SK-N-SH treated with all-trans-retinoic acid at 6 μM for 48 hours (cell line): ENCODE measurements at regions not wholly inside any gene's neighbourhood (a gene's known extent, or its start where the extent isn't known, plus 50 kb on each side); places are given as distances from the start of the nearest gene placed in this dataset.

Source experiments
- ATAC-seq: fragments of 200-7000 bp; cut with Tn5 transposase; 3 replicates; pipeline ENCODE4 v1.9.1; 2020; ENCODE audit warnings: mild to moderate bottlenecking, moderate library complexity
- ARNTL ChIP-seq: fragments of 450-650 bp; formaldehyde crosslinking; IDR thresholded peaks from 2 replicates; pipeline ENCODE4 v1.5.0; 2020; ENCODE audit warnings: low read depth, mild to moderate bottlenecking, moderate library complexity, borderline replicate concordance
- BACH2 ChIP-seq: fragments of 250-450 bp; sonication (Bioruptor Pico); IDR thresholded peaks from 2 replicates; pipeline ENCODE4 v1.9.0; 2021; ENCODE audit warnings: mild to moderate bottlenecking, borderline replicate concordance
- CREB5 ChIP-seq: fragments of 250-450 bp; sonication (Bioruptor Pico); IDR thresholded peaks from 2 replicates; pipeline ENCODE4 v1.5.1; 2020; ENCODE audit warnings: low read depth, mild to moderate bottlenecking, moderate library complexity
- CSDC2 ChIP-seq: fragments of 250-450 bp; sonication (Bioruptor Pico); IDR thresholded peaks from 2 replicates; pipeline ENCODE4 v1.5.0; 2020; ENCODE audit warnings: mild to moderate bottlenecking, moderate library complexity
- CSRNP3 ChIP-seq: fragments of 250-450 bp; sonication (Bioruptor Pico); IDR thresholded peaks from 2 replicates; pipeline ENCODE4 v1.5.1; 2021; ENCODE audit warnings: mild to moderate bottlenecking, moderate library complexity
- GLIS3 ChIP-seq: fragments of 250-450 bp; sonication (Bioruptor Pico); IDR thresholded peaks from 2 replicates; pipeline ENCODE4 v1.5.0; 2020; ENCODE audit warnings: mild to moderate bottlenecking, moderate library complexity
- ISL1 ChIP-seq: fragments of 250-450 bp; sonication (Bioruptor Pico); IDR thresholded peaks from 2 replicates; pipeline ENCODE4 v2.1.2; 2022; ENCODE audit warnings: mild to moderate bottlenecking, moderate library complexity
- OSR1 ChIP-seq: fragments of 250-450 bp; sonication (Bioruptor Pico); IDR thresholded peaks from 2 replicates; pipeline ENCODE4 v1.8.0; 2022; ENCODE audit warnings: moderate library complexity, mild to moderate bottlenecking, inconsistent platforms
- POU6F1 ChIP-seq: fragments of 250-450 bp; sonication (Bioruptor Pico); IDR thresholded peaks from 2 replicates; pipeline ENCODE4 v1.8.0; 2021; ENCODE audit warnings: low read depth, mild to moderate bottlenecking, moderate library complexity, borderline replicate concordance
- PPARA ChIP-seq: fragments of 250-450 bp; sonication (Bioruptor Pico); IDR thresholded peaks from 2 replicates; pipeline ENCODE4 v1.5.0; 2020; ENCODE audit warnings: mild to moderate bottlenecking, borderline replicate concordance
- TCF4 ChIP-seq: fragments of 250-450 bp; sonication (Bioruptor Pico); IDR thresholded peaks from 2 replicates; pipeline ENCODE4 v1.8.0; 2021; ENCODE audit warnings: mild to moderate bottlenecking, moderate library complexity, borderline replicate concordance
- TOX ChIP-seq: fragments of 250-450 bp; sonication (Bioruptor Pico); IDR thresholded peaks from 2 replicates; pipeline ENCODE4 v1.8.0; 2021; ENCODE audit warnings: mild to moderate bottlenecking, moderate library complexity, borderline replicate concordance
- TSHZ2 ChIP-seq: fragments of 250-450 bp; sonication (Bioruptor Pico); IDR thresholded peaks from 2 replicates; pipeline ENCODE4 v1.5.0; 2020; ENCODE audit warnings: mild to moderate bottlenecking, moderate library complexity
- ZC3H10 ChIP-seq: fragments of 250-450 bp; sonication (Bioruptor Pico); IDR thresholded peaks from 2 replicates; pipeline ENCODE4 v1.5.1; 2021; ENCODE audit warnings: mild to moderate bottlenecking, moderate library complexity
- ZFP30 ChIP-seq: fragments of 450-650 bp; formaldehyde crosslinking; IDR thresholded peaks from 2 replicates; pipeline ENCODE4 v1.5.0; 2022; ENCODE audit warnings: mild to moderate bottlenecking, moderate library complexity
- ZNF565 ChIP-seq: fragments of 450-650 bp; formaldehyde crosslinking; conservative IDR thresholded peaks from 2 replicates; pipeline ENCODE4 v1.5.0; 2020; ENCODE audit warnings: low read depth, mild to moderate bottlenecking, moderate library complexity
- ZNF70 ChIP-seq: fragments of 450-650 bp; formaldehyde crosslinking; IDR thresholded peaks from 2 replicates; pipeline ENCODE4 v1.5.0; 2020; ENCODE audit warnings: mild to moderate bottlenecking, moderate library complexity
- ZNF8 ChIP-seq: fragments of 450-650 bp; formaldehyde crosslinking; IDR thresholded peaks from 2 replicates; pipeline ENCODE4 v1.5.0; 2020; ENCODE audit warnings: mild to moderate bottlenecking, moderate library complexity

- no peak for TF ChIP-seq TSHZ2 (CRISPR knock-in tag)
- no peak for TF ChIP-seq CSDC2
- no peak for TF ChIP-seq ZFP30 (CRISPR knock-in tag)
- no peak for TF ChIP-seq PPARA (CRISPR knock-in tag)
- no peak for TF ChIP-seq TCF4
- no peak for TF ChIP-seq CREB5 (CRISPR knock-in tag)
- no peak for TF ChIP-seq ZNF70 (CRISPR knock-in tag)
- no peak for TF ChIP-seq ZNF8 (CRISPR knock-in tag)
- no peak for TF ChIP-seq BACH2 (CRISPR knock-in tag)
- no peak for TF ChIP-seq ISL1
- no peak for TF ChIP-seq CSRNP3 (CRISPR knock-in tag)
- TF ChIP-seq ZNF565 (CRISPR knock-in tag): no peak
- TF ChIP-seq POU6F1 (CRISPR knock-in tag): no peak
- ATAC-seq: no peak
These were observed 300.3 kb downstream of the BTG1 start for GRCh38 chr12:91845365-91845764.

GRCh38 chr12:91841822-91842221 lies 303.8 kb downstream of the BTG1 start:
- ATAC-seq: no peak
- TF ChIP-seq BACH2 (CRISPR knock-in tag): no peak
- TF ChIP-seq TCF4: no peak
- no peak for TF ChIP-seq TOX (CRISPR knock-in tag)
- TF ChIP-seq GLIS3: no peak
- TF ChIP-seq ISL1: no peak
- no peak for TF ChIP-seq CSDC2
- TF ChIP-seq CREB5 (CRISPR knock-in tag): no peak
- TF ChIP-seq ARNTL (CRISPR knock-in tag): no peak
- TF ChIP-seq PPARA (CRISPR knock-in tag): no peak
- TF ChIP-seq OSR1 (CRISPR knock-in tag): no peak
- TF ChIP-seq ZNF8 (CRISPR knock-in tag): no peak

- ATAC-seq: no peak
- TF ChIP-seq TSHZ2 (CRISPR knock-in tag): no peak
- TF ChIP-seq PPARA (CRISPR knock-in tag): no peak
- no peak for TF ChIP-seq ISL1
- TF ChIP-seq ZFP30 (CRISPR knock-in tag): no peak
- TF ChIP-seq ZC3H10 (CRISPR knock-in tag): no peak
- TF ChIP-seq TOX (CRISPR knock-in tag): no peak
These were observed 308.9 kb downstream of the BTG1 start for GRCh38 chr12:91836696-91837095.
